Adrenal gland (tissue), 5 donors: ENCODE measurements at regions not wholly inside any gene's neighbourhood (a gene's known extent, or its start where the extent isn't known, plus 50 kb on each side); places are given as distances from the start of the nearest gene placed in this dataset.

Experiments
- POLR2A ChIP-seq, 2 donors: fragments of 450-650 bp; IDR thresholded peaks; one replicate each; pipeline ENCODE4 v1.6.1; 2017; ENCODE audit warnings: antibody characterized with exemption in 2 of 2, mild to moderate bottlenecking in 2 of 2, moderate library complexity in 1 of 2
- TF ChIP-seq, protein P1 (sequence below), 6 experiments: fragments of 450-650 bp in 4 of 6; fragments of 200-600 bp in 2 of 6; sonication (generic) in 1 of 6; IDR thresholded peaks; 1 replicate in 5 of 6; 2 replicates in 1 of 6; pipeline versions ENCODE4 v1.5.1 to v1.8.0; 2016 to 2021; ENCODE audit warnings: antibody characterized with exemption in 6 of 6, mild to moderate bottlenecking in 2 of 6, moderate library complexity in 1 of 6
- donor health status: DM: no; HTN: no; CAD: no.

- TF ChIP-seq, protein P1, sequence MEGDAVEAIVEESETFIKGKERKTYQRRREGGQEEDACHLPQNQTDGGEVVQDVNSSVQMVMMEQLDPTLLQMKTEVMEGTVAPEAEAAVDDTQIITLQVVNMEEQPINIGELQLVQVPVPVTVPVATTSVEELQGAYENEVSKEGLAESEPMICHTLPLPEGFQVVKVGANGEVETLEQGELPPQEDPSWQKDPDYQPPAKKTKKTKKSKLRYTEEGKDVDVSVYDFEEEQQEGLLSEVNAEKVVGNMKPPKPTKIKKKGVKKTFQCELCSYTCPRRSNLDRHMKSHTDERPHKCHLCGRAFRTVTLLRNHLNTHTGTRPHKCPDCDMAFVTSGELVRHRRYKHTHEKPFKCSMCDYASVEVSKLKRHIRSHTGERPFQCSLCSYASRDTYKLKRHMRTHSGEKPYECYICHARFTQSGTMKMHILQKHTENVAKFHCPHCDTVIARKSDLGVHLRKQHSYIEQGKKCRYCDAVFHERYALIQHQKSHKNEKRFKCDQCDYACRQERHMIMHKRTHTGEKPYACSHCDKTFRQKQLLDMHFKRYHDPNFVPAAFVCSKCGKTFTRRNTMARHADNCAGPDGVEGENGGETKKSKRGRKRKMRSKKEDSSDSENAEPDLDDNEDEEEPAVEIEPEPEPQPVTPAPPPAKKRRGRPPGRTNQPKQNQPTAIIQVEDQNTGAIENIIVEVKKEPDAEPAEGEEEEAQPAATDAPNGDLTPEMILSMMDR (IDR thresholded peaks at IDR 0.05): no peak
- no peak for TF ChIP-seq POLR2A (IDR thresholded peaks at IDR 0.05)
Measured at GRCh38 chr3:39573392-39573791, 105.9 kb downstream of the MOBP start.
